ENCODE measurements at regions not wholly inside any gene's neighbourhood (a gene's known extent, or its start where the extent isn't known, plus 50 kb on each side); places are given as distances from the start of the nearest gene placed in this dataset.

- Histone ChIP-seq H3K9me3 (ENCODE audit: control insufficient read depth, low read length) (no peaks in the 10 kb centered on the region), H3K27me3 (ENCODE audit: control insufficient read depth, insufficient read depth, low read length, poor library complexity, severe bottlenecking) (no peaks in the 10 kb centered on the region), H3K9ac (ENCODE audit: extremely low read depth, low read length, poor library complexity, severe bottlenecking) (no peak overlapping the region), H3K36me3 (ENCODE audit: control insufficient read depth, insufficient read depth, low read length) (no peaks in the 10 kb centered on the region), H3K4me3 (ENCODE audit: low read length) (no peak overlapping the region), H3K27ac (ENCODE audit: low read depth, low read length) (no peak overlapping the region), H3K4me1 (ENCODE audit: control insufficient read depth, insufficient read depth, low read length) (no peaks in the 10 kb centered on the region)
- Mint-ChIP-seq H3K4me3 (no peak overlapping the region), H3K36me3 (ENCODE audit: low read depth) (no peaks in the 10 kb centered on the region), H3K4me1 (peaks cover 12% of the 10 kb centered on the region), H3K27me3 (ENCODE audit: insufficient read depth) (peaks cover 2% of the 10 kb centered on the region), H3K27ac (no peak overlapping the region), H3K9me3 (peaks cover 6% of the 10 kb centered on the region)
- TF ChIP-seq CTCF (conservative IDR thresholded peaks at IDR 0.05), result no peak
- DNase-seq, result no peak
- 94% methylated on average over 1 of the region's 1 CpG; no CpG with 5 or more reads in 1 of the 2 experiments for WGBS, 2 experiments (ENCODE audit: insufficient coverage in 1 of 2, insufficient read length in 1 of 2)
These were observed 306.8 kb upstream of the DMAC1 start for GRCh38 chr9:8106362-8106761.

GRCh38 chr9:8101607-8102006, 302.0 kb upstream of the DMAC1 start:
- Histone ChIP-seq H3K4me3 (ENCODE audit: low read length) (no peak overlapping the region), H3K36me3 (ENCODE audit: control insufficient read depth, insufficient read depth, low read length) (no peaks in the 10 kb centered on the region), H3K9ac (ENCODE audit: extremely low read depth, low read length, poor library complexity, severe bottlenecking) (no peak overlapping the region), H3K27ac (ENCODE audit: low read depth, low read length) (no peak overlapping the region), H3K27me3 (ENCODE audit: control insufficient read depth, insufficient read depth, low read length, poor library complexity, severe bottlenecking) (no peaks in the 10 kb centered on the region), H3K9me3 (ENCODE audit: control insufficient read depth, low read length) (no peaks in the 10 kb centered on the region), H3K4me1 (ENCODE audit: control insufficient read depth, insufficient read depth, low read length) (no peaks in the 10 kb centered on the region)
- Mint-ChIP-seq H3K36me3 (ENCODE audit: low read depth) (no peaks in the 10 kb centered on the region), H3K4me3 (no peak overlapping the region), H3K4me1 (peaks cover 1% of the 10 kb centered on the region), H3K27ac (no peak overlapping the region), H3K9me3 (peaks cover 8% of the 10 kb centered on the region), H3K27me3 (ENCODE audit: insufficient read depth) (peaks cover 2% of the 10 kb centered on the region)
- WGBS, 2 experiments (ENCODE audit: insufficient coverage in 1 of 2, insufficient read length in 1 of 2), result 85 to 100% methylated on average over 1 of the region's 2 CpGs
- no peak for TF ChIP-seq CTCF (conservative IDR thresholded peaks at IDR 0.05)
- no peak for DNase-seq

- 94 to 100% methylated on average over 2 to 4 of the region's 4 CpGs for WGBS, 2 experiments (ENCODE audit: insufficient coverage in 1 of 2, insufficient read length in 1 of 2)
- H3K27ac Mint-ChIP-seq, result no peak overlapping the region
- peaks cover 2% of the 10 kb centered on the region for H3K27me3 Mint-ChIP-seq (ENCODE audit: insufficient read depth)
- no peak overlapping the region for H3K27ac ChIP-seq (ENCODE audit: low read depth, low read length)
- H3K9me3 Mint-ChIP-seq, result peaks cover 2% of the 10 kb centered on the region
- no peak for TF ChIP-seq CTCF (conservative IDR thresholded peaks at IDR 0.05)
- H3K9me3 ChIP-seq (ENCODE audit: control insufficient read depth, low read length), result no peaks in the 10 kb centered on the region
- no peaks in the 10 kb centered on the region for H3K4me1 Mint-ChIP-seq
- no peaks in the 10 kb centered on the region for H3K36me3 Mint-ChIP-seq (ENCODE audit: low read depth)
- H3K9ac ChIP-seq (ENCODE audit: extremely low read depth, low read length, poor library complexity, severe bottlenecking), result no peak overlapping the region
- H3K27me3 ChIP-seq (ENCODE audit: control insufficient read depth, insufficient read depth, low read length, poor library complexity, severe bottlenecking), result no peaks in the 10 kb centered on the region
- DNase-seq, result no peak
- no peak overlapping the region for H3K4me3 ChIP-seq (ENCODE audit: low read length)
- no peaks in the 10 kb centered on the region for H3K4me1 ChIP-seq (ENCODE audit: control insufficient read depth, insufficient read depth, low read length)
- no peak overlapping the region for H3K4me3 Mint-ChIP-seq
- no peaks in the 10 kb centered on the region for H3K36me3 ChIP-seq (ENCODE audit: control insufficient read depth, insufficient read depth, low read length)
These were observed 296.5 kb upstream of the DMAC1 start for GRCh38 chr9:8096091-8096490.
